Right lobe of liver (tissue), 4 donors: ENCODE measurements at regions not wholly inside any gene's neighbourhood (a gene's known extent, or its start where the extent isn't known, plus 50 kb on each side); places are given as distances from the start of the nearest gene placed in this dataset.

Experiments used
- CTCF ChIP-seq, 4 donors: fragments of 200-600 bp in 3 of 4; fragments of 450-650 bp in 1 of 4; IDR thresholded peaks; one replicate each; pipeline versions ENCODE4 v1.5.1 to v1.8.0; 2016 to 2022; ENCODE audit warnings: antibody characterized with exemption in 4 of 4, mild to moderate bottlenecking in 2 of 4
- POLR2A ChIP-seq: fragments of 450-650 bp; IDR thresholded peaks from one replicate; pipeline ENCODE4 v1.6.1; 2017; ENCODE audit warnings: antibody characterized with exemption, mild to moderate bottlenecking
- donor health status: DM: no; HTN: no; CAD: no.
- donor health status: DM: no; HTN: no; CAD: no.
- donor health status: DM: no; HTN: yes; CAD: no.

GRCh38 chr18:10201226-10201625, 253.2 kb upstream of the APCDD1 start:
- no peak for TF ChIP-seq CTCF (IDR thresholded peaks at IDR 0.05)
- no peak for TF ChIP-seq POLR2A
